ENCODE measurements at regions not wholly inside any gene's neighbourhood (a gene's known extent, or its start where the extent isn't known, plus 50 kb on each side); places are given as distances from the start of the nearest gene placed in this dataset.

DNA sequence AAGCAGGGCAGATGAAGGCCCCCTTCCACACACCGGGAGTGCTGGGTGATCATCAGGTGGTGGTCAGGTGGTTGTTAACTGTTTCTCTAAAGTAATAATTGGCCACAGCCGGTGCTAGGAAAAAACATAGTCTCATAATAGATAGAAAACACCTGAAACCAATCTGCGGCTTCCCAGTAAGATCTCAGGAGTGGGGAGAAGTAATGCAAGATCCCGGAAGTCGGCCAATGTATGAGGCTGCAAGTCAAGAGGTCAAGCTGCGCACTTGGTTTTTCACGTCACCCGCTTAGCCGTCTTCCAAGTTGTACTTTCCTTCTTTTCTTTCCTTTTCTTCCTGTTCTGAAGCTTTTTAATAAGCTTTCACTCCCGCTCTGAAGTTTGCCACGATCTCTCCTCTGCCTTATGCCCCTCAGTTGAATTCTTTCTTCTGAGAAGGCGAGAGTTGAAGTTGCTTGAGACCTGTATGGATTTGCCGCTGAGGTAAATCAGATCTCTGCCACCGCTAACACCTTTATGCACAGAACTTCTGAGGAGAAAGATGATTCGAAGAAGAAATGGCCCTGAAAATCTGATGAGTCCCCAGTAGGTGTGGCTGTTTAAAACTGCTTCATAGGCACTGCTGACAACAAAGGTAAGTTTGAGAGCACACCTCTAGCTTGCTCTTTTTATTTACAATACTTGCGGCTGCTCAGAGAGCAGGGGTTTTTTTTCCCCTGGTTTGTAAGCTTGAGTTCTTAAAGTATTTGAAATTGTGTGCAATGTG lies 406.6 kb downstream of the FAM170A start:
- TF ChIP-seq, protein P1, sequence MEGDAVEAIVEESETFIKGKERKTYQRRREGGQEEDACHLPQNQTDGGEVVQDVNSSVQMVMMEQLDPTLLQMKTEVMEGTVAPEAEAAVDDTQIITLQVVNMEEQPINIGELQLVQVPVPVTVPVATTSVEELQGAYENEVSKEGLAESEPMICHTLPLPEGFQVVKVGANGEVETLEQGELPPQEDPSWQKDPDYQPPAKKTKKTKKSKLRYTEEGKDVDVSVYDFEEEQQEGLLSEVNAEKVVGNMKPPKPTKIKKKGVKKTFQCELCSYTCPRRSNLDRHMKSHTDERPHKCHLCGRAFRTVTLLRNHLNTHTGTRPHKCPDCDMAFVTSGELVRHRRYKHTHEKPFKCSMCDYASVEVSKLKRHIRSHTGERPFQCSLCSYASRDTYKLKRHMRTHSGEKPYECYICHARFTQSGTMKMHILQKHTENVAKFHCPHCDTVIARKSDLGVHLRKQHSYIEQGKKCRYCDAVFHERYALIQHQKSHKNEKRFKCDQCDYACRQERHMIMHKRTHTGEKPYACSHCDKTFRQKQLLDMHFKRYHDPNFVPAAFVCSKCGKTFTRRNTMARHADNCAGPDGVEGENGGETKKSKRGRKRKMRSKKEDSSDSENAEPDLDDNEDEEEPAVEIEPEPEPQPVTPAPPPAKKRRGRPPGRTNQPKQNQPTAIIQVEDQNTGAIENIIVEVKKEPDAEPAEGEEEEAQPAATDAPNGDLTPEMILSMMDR (IDR thresholded peaks at IDR 0.05; ENCODE audit: insufficient read depth, low read depth, low read length) = no peak
- no peak for TF ChIP-seq EZH2 (IDR thresholded peaks at IDR 0.05; ENCODE audit: insufficient read depth, low read length)
